ENCODE measurements at regions not wholly inside any gene's neighbourhood (a gene's known extent, or its start where the extent isn't known, plus 50 kb on each side); places are given as distances from the start of the nearest gene placed in this dataset.
"Not testable (repeated sequence)": the region's sequence is repeated elsewhere in the genome, so short reads cannot be mapped to it uniquely, and the experiment has no call there.

DNA sequence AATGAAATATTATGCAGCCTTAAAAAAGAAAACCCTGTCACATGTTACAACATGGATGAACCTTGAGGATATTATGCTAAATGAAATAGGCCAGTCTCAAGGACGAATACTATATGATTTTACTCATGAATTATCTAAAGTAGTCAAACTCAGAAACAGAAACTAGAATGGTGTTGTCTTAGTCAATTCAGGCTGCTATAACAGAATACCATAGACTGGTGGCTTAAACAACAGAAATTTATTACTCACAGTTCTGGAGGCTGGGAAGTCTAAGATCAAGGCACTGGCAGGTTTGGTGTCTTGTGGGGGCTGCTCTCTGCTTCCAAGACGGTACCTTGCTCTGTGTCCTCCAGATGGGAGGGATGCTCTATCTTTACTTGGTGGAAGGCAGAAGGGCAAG is 113.8 kb upstream of the DNAH14 start:
- no peak for ATAC-seq
- no peak for DNase-seq
- Histone ChIP-seq H3K27ac (ENCODE audit: low read length) (no peak overlapping the region), H3K27me3 (ENCODE audit: control insufficient read depth, insufficient read depth) (no peaks in the 10 kb centered on the region), H3K4me3 (ENCODE audit: low read length) (no peak overlapping the region), H3K4me1 (ENCODE audit: control insufficient read depth, insufficient read depth, low read length) (no peaks in the 10 kb centered on the region), H3K9me3 (ENCODE audit: control insufficient read depth, low read length) (no peaks in the 10 kb centered on the region)
- intact Hi-C loops (cut with DNase I), result no loop called here
- 73% methylated on average over 2 of the region's 2 CpGs for WGBS

DNA sequence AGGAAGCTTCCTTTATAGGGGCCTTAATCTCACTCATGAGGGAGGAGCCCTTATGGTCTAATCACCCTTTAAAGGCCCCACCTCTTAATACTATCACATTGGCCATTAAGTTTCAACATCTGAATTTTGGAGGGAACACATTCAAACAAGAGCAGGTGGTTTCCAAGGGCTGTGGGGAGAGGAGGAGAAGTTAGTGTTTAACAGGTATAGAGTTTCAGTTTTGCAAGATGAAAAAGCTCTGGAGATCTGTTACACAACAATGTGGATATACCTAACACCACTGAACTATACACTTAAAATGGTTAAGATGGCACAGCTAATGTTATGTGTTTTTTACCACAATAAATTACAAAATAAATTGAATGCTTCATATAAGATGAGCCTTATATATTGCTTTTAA is 113.4 kb upstream of the DNAH14 start:
- H3K4me1 ChIP-seq (ENCODE audit: control insufficient read depth, insufficient read depth, low read length), result no peaks in the 10 kb centered on the region
- intact Hi-C loops (cut with DNase I), result no loop called here
- H3K27me3 ChIP-seq (ENCODE audit: control insufficient read depth, insufficient read depth), result no peaks in the 10 kb centered on the region
- ATAC-seq (no peak), DNase-seq (no peak)
- peaks cover 2% of the 10 kb centered on the region for H3K9me3 ChIP-seq (ENCODE audit: control insufficient read depth, low read length)
- no peak overlapping the region for H3K4me3 ChIP-seq (ENCODE audit: low read length)
- H3K27ac ChIP-seq (ENCODE audit: low read length), result no peak overlapping the region

DNA sequence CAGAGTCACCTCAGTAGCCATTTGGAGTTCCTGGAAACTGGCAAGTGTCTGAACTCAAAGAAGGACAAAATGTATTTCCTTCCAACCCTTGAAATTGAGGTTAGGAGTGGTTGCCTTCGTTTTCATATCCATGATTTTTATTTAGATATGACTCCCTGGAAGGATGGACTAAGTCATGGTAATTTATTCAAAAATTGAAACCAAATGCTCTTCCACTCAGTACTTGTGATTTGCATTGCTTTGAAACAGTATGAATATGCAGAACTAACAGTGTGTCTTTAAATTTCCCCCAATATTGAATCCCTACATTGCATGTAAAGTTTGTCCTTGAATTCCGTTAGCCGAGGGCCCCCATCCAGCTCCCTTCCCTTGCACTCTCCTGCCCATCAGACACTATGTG is 112.1 kb upstream of the DNAH14 start:
- intact Hi-C loops (cut with DNase I), result no loop called here
- 69% methylated on average over 3 of the region's 3 CpGs for WGBS
- no peak for ATAC-seq

DNA sequence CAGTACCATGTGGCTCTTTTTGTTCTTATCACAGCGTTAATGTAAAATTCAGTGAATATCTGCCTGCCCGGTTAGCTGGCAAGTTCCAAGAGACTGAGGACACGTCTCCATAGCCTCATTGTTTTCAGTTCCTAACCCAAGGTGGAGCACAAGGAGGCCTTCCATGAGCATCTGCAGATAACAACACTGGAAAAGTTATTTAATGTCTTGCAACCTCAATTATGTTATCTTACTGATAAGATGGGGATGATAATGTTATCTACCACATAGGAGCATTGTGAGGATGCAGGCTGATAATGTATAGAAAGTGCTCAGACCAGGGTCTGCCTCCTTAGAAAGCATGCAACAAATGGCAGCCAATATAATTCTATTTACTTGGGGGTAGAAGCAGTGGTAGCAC is 109.6 kb upstream of the DNAH14 start:
- 61% methylated on average over 3 of the region's 3 CpGs for WGBS
- no peaks in the 10 kb centered on the region for H3K4me1 ChIP-seq (ENCODE audit: control insufficient read depth, insufficient read depth, low read length)
- intact Hi-C loops (cut with DNase I), result no loop called here
- peaks cover 3% of the 10 kb centered on the region for H3K9me3 ChIP-seq (ENCODE audit: control insufficient read depth, low read length)
- ATAC-seq (no peak), DNase-seq (no peak)
- no peaks in the 10 kb centered on the region for H3K27me3 ChIP-seq (ENCODE audit: control insufficient read depth, insufficient read depth)
- no peak overlapping the region for H3K4me3 ChIP-seq (ENCODE audit: low read length)
- no peak overlapping the region for H3K27ac ChIP-seq (ENCODE audit: low read length)

More for the DNA sequence above, 112.1 kb upstream of the DNAH14 start:
- DNase-seq, result no peak
- peaks cover 3% of the 10 kb centered on the region for H3K9me3 ChIP-seq (ENCODE audit: control insufficient read depth, low read length)
- no peaks in the 10 kb centered on the region for H3K27me3 ChIP-seq (ENCODE audit: control insufficient read depth, insufficient read depth)
- no peak overlapping the region for H3K27ac ChIP-seq (ENCODE audit: low read length)
- H3K4me3 ChIP-seq (ENCODE audit: low read length), result no peak overlapping the region
- H3K4me1 ChIP-seq (ENCODE audit: control insufficient read depth, insufficient read depth, low read length), result no peaks in the 10 kb centered on the region

DNA sequence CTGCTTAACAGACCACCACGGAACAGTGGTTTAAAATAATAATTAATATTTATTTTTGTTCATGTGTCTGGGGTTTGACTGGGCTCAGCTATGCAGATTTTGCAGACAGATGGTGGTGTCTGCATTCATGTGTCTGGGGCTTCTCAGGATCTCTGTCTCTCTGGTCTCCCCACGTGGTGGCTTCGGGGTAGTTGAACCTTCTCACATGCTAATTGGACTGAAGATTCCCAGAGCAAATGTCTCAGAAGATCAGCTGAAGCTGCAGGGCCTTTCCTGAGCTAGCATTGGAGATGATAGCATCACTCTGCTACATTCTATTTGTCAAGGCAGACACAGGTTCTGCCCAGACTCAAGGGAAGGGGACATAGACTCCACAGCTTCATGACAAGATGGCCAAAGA is 109.1 kb upstream of the DNAH14 start:
- intact Hi-C loops (cut with DNase I), result no loop called here
- Histone ChIP-seq H3K27me3 (ENCODE audit: control insufficient read depth, insufficient read depth) (no peaks in the 10 kb centered on the region), H3K27ac (ENCODE audit: low read length) (no peak overlapping the region), H3K4me1 (ENCODE audit: control insufficient read depth, insufficient read depth, low read length) (no peaks in the 10 kb centered on the region), H3K9me3 (ENCODE audit: control insufficient read depth, low read length) (peaks cover 3% of the 10 kb centered on the region), H3K4me3 (ENCODE audit: low read length) (no peak overlapping the region)
- ATAC-seq (no peak), DNase-seq (no peak)
- WGBS, result 54% methylated on average over 3 of the region's 3 CpGs

DNA sequence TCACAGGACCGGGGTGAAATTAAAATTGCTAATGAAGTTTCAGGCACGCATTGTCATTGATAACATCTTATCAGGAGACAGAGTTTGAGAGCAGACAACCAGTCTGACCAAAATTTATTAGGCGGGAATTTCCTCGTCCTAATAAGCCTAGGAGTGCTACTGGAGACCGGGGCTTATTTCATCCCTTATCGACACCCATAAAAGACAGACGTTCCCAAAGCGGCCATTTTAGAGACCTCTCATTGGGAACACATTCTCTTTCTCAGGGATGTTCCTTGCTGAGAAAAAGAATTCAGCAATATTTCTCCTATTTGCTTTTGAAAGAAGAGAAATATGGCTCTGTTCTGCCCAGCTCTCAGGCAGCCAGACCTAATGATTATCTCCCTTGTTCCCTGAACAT is 107.7 kb upstream of the DNAH14 start:
- WGBS, result 91% methylated on average over 8 of the region's 8 CpGs
- ATAC-seq; H3K4me1 ChIP-seq (ENCODE audit: control insufficient read depth, insufficient read depth, low read length); intact Hi-C loops (cut with DNase I); H3K27me3 ChIP-seq (ENCODE audit: control insufficient read depth, insufficient read depth); DNase-seq; H3K27ac ChIP-seq (ENCODE audit: low read length); H3K4me3 ChIP-seq (ENCODE audit: low read length); H3K9me3 ChIP-seq (ENCODE audit: control insufficient read depth, low read length): not testable (repeated sequence)

DNA sequence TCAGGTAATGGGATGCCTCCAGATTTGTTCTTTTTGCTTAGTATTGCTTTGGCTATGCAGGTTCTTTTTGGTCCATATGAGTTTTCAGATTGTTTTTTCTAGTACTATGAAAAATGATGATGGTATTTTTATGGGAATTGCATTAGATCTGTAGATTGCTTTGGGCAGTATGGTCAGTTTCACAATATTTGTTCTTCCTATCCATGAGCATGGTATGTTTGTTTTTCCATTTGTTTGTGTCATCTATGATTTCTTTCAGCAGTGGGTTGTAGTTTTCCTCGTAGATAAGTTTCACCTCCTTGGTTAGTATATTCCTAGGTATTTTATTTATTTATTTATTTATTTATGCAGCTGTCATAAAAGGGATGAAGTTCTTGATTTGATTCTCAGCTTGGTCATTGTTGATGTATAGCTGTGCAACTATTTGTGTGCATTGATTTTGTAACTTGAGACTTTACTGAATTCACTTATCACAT is 103.9 kb upstream of the DNAH14 start:
- H3K4me1 ChIP-seq (ENCODE audit: control insufficient read depth, insufficient read depth, low read length), result no peaks in the 10 kb centered on the region
- H3K9me3 ChIP-seq (ENCODE audit: control insufficient read depth, low read length), result peaks cover 3% of the 10 kb centered on the region
- 66% methylated on average over 1 of the region's 1 CpG for WGBS
- H3K4me3 ChIP-seq (ENCODE audit: low read length), result no peak overlapping the region
- no peaks in the 10 kb centered on the region for H3K27me3 ChIP-seq (ENCODE audit: control insufficient read depth, insufficient read depth)
- ATAC-seq (no peak), DNase-seq (no peak)
- intact Hi-C loops (cut with DNase I), result no loop called here
- no peak overlapping the region for H3K27ac ChIP-seq (ENCODE audit: low read length)

DNA sequence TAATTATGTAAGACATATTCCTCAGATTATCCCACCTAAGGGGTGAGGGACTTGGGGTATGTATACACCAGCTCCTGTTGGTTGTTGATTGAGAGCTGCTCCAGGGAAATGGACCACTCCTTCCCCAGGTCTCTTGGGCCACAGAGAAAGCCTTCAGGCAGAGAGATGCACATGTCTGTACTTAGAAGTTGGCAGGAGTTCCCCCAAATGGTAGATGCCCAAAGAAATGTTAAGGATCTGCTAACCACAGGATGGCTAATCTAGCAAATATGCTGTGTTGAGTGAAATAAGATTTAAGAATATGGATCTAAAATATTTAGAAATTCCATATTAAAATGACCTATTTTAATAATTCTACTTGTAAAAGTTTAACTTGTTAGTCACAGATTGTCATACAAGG is 100.8 kb upstream of the DNAH14 start:
- Histone ChIP-seq H3K4me1 (ENCODE audit: control insufficient read depth, insufficient read depth, low read length) (no peaks in the 10 kb centered on the region), H3K27ac (ENCODE audit: low read length) (no peak overlapping the region), H3K9me3 (ENCODE audit: control insufficient read depth, low read length) (no peaks in the 10 kb centered on the region), H3K4me3 (ENCODE audit: low read length) (no peak overlapping the region), H3K27me3 (ENCODE audit: control insufficient read depth, insufficient read depth) (no peaks in the 10 kb centered on the region)
- ATAC-seq (no peak), DNase-seq (no peak)
- intact Hi-C loops (cut with DNase I), result no loop called here

DNA sequence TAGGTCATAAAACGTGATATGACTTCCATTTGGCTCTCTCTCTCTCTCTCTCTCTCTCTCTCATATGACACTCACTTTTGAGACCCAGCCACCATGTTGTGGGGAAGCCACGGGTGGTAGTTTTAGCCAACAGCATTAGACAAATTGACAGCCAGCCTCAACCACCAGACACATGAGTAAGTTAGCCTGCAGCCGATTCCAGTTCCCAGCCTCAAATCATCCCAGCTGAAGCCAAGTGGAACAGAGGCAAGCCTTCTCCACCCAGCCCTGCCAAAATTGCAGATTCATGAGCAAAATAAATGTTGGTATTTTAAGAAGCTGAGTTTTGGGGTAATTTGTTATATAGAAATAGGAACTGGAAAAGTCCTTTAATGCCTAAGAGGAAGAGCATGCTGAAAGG is 98.0 kb upstream of the DNAH14 start:
- Histone ChIP-seq H3K9me3 (ENCODE audit: control insufficient read depth, low read length) (no peaks in the 10 kb centered on the region), H3K27me3 (ENCODE audit: control insufficient read depth, insufficient read depth) (no peaks in the 10 kb centered on the region), H3K4me3 (ENCODE audit: low read length) (no peak overlapping the region), H3K4me1 (ENCODE audit: control insufficient read depth, insufficient read depth, low read length) (no peaks in the 10 kb centered on the region), H3K27ac (ENCODE audit: low read length) (no peak overlapping the region)
- ATAC-seq (no peak), DNase-seq (no peak)
- intact Hi-C loops (cut with DNase I), result no loop called here
- 50% methylated on average over 3 of the region's 3 CpGs for WGBS

DNA sequence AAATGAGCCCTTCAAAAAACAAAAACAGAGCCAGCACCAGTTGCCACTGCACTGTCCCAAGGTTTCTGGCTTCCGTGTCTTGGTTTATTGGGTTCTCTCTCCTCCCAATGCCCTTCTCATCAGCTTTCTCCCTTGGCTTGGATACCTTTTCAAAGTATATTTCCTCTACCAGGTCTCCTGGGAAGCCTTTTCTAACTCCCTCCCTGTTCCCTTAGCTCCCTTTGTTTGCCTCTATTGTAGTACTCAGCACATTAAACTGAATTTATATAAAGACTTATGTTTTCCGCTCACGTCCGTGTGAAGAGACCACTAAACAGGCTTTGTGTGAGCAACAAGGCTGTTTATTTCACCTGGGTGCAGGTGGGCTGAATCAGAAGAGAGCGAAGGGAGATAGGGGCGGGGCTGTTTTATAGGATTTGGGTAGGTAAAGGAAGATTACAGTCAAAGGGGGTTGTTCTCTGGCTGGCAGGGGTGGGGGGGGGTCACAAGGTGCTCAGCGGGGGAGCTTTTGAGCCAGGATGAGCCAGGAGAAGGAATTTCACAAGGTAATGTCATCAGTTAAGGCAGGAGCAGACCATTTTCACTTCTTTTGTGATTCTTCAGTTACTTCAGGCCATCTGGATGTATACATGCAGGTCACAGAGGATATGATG is 89.7 kb upstream of the DNAH14 start:
- DNase-seq; H3K9me3 ChIP-seq (ENCODE audit: control insufficient read depth, low read length); ATAC-seq; H3K4me3 ChIP-seq (ENCODE audit: low read length); intact Hi-C loops (cut with DNase I); H3K27me3 ChIP-seq (ENCODE audit: control insufficient read depth, insufficient read depth); H3K27ac ChIP-seq (ENCODE audit: low read length); H3K4me1 ChIP-seq (ENCODE audit: control insufficient read depth, insufficient read depth, low read length): not testable (repeated sequence)
- 62% methylated on average over 7 of the region's 7 CpGs for WGBS

DNA sequence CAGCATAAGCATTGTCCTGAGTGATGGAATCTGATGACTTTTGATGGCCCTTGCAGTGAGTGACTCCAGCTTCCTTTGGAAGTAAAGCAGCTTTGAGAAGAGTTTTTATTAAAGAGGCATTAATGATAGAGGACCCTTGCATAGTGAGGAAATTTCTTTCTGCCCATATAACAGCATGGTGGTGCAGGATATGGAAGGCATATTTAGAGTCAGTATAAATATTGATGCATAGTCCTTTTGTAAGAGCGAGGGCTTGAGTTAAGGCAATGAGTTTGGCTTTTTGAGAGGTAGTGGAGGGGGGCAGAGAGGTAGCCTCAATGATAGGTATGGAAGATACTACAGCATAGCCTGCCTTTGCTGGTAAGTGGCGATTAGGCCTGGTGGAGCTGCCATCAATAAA is 87.7 kb upstream of the DNAH14 start:
- intact Hi-C loops (cut with DNase I); H3K27me3 ChIP-seq (ENCODE audit: control insufficient read depth, insufficient read depth); H3K9me3 ChIP-seq (ENCODE audit: control insufficient read depth, low read length); ATAC-seq; DNase-seq; H3K4me1 ChIP-seq (ENCODE audit: control insufficient read depth, insufficient read depth, low read length); H3K4me3 ChIP-seq (ENCODE audit: low read length); H3K27ac ChIP-seq (ENCODE audit: low read length): not testable (repeated sequence)
- WGBS, result 88% methylated on average over 2 of the region's 2 CpGs

Measured in right cardiac atrium (tissue), 5 donors.